AG10803 (cell line): ENCODE measurements at regions not wholly inside any gene's neighbourhood (a gene's known extent, or its start where the extent isn't known, plus 50 kb on each side); places are given as distances from the start of the nearest gene placed in this dataset.

Experiments used
- DNase-seq: peaks from one replicate; pipeline ENCODE4 v3.0.0; 2010; ENCODE audit warnings: low read depth
- H3K4me3 ChIP-seq: 2 replicates; pipeline ENCODE4 v1.5.1; 2011; ENCODE audit warnings: mild to moderate bottlenecking, low read length, control low read depth
- TF ChIP-seq, protein P1 (sequence below): conservative IDR thresholded peaks from 2 replicates; pipeline ENCODE4 v1.5.1; 2011; ENCODE audit warnings: mild to moderate bottlenecking, low read length, control low read depth, inconsistent platforms

- H3K4me3 ChIP-seq, result no peak overlapping the region
- TF ChIP-seq, protein P1, sequence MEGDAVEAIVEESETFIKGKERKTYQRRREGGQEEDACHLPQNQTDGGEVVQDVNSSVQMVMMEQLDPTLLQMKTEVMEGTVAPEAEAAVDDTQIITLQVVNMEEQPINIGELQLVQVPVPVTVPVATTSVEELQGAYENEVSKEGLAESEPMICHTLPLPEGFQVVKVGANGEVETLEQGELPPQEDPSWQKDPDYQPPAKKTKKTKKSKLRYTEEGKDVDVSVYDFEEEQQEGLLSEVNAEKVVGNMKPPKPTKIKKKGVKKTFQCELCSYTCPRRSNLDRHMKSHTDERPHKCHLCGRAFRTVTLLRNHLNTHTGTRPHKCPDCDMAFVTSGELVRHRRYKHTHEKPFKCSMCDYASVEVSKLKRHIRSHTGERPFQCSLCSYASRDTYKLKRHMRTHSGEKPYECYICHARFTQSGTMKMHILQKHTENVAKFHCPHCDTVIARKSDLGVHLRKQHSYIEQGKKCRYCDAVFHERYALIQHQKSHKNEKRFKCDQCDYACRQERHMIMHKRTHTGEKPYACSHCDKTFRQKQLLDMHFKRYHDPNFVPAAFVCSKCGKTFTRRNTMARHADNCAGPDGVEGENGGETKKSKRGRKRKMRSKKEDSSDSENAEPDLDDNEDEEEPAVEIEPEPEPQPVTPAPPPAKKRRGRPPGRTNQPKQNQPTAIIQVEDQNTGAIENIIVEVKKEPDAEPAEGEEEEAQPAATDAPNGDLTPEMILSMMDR, result no peak
- no peak for DNase-seq
Measured at GRCh38 chr14:96960598-96961116, 163.5 kb downstream of the VRK1 start.

DNA sequence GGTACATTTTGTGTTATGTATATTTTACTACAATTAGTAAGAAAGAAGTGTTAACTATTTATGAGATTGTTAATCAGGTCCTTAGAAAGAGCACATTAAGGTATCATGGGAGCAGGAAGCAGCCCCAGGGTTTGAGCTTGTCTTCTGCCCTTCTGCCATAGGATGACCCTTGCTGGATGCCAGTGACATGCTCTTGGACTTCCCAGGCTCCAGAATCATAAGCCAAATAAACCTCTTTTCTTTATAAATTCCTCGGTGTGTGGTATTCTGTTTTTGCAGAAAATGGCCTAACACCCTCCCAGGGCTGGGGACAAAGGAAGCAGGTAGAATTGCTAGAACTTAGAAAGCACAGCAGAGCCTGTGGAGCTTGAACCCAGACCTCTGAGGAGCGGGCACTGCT lies 164.7 kb downstream of the VRK1 start:
- no peak overlapping the region for H3K4me3 ChIP-seq
- TF ChIP-seq, protein P1, result no peak
- no peak for DNase-seq

DNA sequence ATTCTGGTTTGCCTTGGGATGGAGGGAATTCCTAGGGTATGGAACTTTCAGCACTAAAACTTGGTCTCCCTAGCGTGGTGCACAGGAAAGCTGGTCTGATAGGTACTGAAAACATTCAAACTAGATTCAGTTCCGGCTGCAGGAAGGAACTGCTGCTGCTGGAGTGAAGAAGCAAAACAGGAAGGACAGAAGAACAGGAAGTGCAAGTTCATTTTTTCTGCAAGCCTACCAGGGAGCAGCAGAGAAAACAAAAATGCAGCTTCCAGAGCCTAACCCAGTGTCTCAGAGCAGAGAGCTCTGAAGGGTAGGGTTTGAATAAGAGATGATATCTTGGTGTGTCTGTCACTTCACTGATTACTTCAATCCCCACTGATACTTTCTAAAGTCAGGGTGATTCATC lies 165.2 kb downstream of the VRK1 start:
- no peak for DNase-seq
- TF ChIP-seq, protein P1, result no peak
- no peak overlapping the region for H3K4me3 ChIP-seq

GRCh38 chr14:96964726-96965415 lies 167.7 kb downstream of the VRK1 start:
- H3K4me3 ChIP-seq, result no peak overlapping the region
- TF ChIP-seq, protein P1, result no peak
- no peak for DNase-seq

DNA sequence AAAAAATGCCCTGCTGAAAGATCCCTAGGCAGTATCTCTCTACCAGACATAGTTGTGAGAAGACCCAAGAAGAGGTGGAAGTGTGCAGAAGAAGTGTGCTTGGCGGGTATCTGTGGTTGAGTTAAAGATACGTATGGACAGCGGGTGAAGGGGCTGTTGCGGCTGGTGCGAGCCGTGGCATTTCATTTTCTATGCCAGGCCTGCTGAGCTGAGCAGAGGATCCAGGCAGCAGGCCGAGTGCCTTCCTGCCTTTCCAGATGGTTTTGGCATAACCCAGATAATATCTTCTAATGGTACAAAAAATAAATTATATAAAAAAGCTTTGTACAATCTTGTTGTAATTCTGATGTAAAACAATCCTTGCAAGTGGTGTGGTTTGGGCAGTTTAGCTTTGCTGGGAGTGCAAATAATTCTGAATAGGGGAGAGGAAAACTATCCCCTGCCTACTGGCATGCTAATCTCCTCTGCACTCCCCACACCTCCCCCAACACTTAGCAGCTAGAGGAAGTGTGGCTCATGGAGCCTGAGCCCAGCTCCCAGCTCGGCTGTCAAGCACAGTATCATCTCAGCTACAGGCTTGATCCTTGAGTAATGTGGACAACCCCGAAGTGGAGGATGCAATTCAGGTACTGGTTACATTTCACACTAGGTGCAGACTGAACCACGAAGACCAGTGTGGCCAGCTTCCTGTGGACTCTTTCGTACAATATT lies 168.9 kb downstream of the VRK1 start:
- TF ChIP-seq, protein P1, result no peak
- H3K4me3 ChIP-seq, result no peak overlapping the region
- DNase-seq, result no peak

- TF ChIP-seq, protein P1, result no peak
Measured at GRCh38 chr14:96975116-96975515, 177.9 kb downstream of the VRK1 start.

More at GRCh38 chr14:96975116-96975515, 177.9 kb downstream of the VRK1 start:
- DNase-seq, result no peak
- no peak overlapping the region for H3K4me3 ChIP-seq
